GM21529 (cell line): ENCODE measurements at regions not wholly inside any gene's neighbourhood (a gene's known extent, or its start where the extent isn't known, plus 50 kb on each side); places are given as distances from the start of the nearest gene placed in this dataset.
"Not testable (repeated sequence)": the region's sequence is repeated elsewhere in the genome, so short reads cannot be mapped to it uniquely, and the experiment has no call there.

Source experiments
- ATAC-seq: cut with Tn5 transposase; IDR thresholded peaks from one replicate; pipeline ENCODE4 v1.9.1; 2021; ENCODE audit not compliant: unreplicated experiment

- ATAC-seq = no peak
Observed at GRCh38 chr6:68077661-68078060, 557.4 kb upstream of the ADGRB3 start.

DNA sequence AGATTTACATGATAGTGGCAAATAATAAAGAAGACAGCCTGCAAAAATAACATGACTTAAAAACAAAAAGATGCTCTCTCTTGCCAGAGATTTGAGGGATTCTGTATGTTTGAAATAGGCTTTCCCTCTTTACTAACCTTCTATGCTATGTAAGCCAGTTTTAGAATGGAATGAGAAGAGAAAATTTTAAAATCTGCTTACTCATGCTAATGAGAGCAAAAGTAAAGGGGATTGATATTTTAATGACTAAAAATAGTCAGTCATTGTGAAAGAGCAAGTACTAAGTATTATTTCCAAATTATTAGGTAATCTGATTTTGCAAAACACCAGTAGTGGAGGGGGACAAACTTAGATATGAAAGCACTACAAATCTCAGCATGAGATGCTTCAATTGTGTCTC, 563.3 kb upstream of the ADGRB3 start:
- ATAC-seq = no peak

GRCh38 chr6:68069921-68070710, 565.0 kb upstream of the ADGRB3 start:
- no peak for ATAC-seq

DNA sequence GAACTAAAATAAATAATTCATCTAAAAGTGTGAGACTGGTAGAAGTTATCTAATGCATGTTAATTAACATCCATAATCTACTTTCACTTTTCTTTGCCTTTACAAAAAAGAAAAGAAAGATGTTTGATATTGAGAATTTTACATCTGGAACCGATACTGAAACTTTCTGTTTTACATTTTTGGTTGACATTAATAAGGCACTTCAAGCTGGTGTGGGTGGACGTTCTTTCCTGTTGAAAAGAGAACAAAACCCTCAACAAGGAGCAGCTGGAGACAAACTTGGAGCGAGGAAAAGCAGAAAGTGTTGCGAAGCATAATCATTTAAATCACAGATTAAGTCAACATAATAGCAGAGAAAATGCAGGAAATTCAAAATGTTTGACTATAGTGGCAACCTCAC, 575.2 kb upstream of the ADGRB3 start:
- no peak for ATAC-seq

DNA sequence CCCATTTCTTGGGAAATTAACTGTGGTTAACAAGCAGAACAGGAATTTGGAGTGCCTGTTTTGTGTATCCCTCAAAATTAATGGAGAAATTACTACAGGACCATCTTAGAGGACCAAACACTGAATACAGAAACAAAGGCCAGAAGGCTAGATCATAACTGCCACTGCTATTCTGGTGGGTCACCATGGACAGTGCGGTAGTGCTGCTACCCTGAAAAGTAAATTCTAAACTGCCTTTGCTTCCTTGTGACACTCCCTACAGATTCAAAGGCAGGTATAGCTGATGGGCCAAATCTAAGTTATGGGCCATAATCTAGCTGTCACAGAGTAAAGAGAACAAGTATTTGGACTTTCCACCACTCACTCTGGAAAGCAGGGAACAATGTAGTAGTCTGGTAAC, 575.8 kb upstream of the ADGRB3 start:
- no peak for ATAC-seq

DNA sequence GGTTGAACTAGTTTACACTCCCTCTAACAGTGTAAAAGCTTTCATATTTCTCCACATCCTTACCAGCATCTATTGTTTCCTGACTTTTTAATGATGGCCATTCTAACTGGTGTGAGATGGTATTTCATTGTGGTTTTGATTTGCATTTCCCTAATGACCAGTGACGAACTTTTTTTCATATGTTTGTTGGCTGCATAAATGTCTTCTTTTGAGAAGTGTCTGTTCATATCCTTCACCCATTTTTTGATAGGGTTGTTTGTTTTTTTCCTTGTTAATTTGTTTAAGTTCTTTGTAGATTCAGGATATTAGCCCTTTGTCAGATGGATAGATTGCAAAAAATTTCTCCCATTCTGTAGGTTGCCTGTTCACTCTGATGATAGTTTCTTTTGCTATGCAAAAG, 578.5 kb upstream of the ADGRB3 start:
- ATAC-seq = not testable (repeated sequence)

DNA sequence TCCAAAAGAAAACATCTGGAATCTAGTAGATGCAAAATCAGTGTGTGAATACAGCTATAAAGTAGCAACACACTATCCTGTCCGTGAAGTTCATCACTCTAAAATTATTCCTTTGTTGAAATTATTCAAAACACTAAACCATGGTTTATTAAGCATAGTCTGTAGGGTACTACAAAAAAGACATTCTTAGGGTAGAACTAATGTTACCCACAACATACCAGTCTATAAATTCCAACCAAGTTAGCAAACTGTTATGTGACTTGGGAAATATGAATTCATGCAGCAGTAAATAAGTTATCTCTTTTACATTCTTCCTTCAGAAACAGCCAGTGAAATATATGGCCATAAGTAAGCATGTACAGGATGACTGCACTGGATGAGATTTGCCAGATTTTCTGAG, 580.3 kb upstream of the ADGRB3 start:
- no peak for ATAC-seq

DNA sequence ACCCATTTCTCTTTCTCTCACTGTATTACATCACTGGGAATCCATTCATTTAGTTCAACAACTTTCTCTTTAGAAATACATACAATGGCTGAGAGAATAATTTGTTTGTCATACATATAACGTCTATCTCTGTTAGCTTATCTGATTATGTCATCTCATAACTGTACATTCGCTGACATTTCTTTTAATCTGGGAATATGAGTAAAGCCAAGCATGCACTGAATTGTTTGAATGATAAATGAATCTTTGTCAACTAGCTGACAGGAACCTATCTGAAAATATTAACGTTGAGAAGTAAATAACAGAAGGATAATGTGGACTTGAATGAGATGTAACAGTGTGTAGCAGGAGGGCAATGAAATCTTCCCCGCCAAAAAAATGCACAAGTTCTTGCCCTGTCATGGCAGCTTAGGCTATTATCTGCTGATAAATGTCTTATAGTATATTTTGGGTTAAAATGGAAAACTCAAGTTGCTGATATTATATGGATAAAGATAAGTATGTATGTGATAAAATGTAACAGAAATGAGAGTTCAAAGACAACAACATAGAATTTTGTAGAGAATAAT, 581.2 kb upstream of the ADGRB3 start:
- ATAC-seq = no peak

DNA sequence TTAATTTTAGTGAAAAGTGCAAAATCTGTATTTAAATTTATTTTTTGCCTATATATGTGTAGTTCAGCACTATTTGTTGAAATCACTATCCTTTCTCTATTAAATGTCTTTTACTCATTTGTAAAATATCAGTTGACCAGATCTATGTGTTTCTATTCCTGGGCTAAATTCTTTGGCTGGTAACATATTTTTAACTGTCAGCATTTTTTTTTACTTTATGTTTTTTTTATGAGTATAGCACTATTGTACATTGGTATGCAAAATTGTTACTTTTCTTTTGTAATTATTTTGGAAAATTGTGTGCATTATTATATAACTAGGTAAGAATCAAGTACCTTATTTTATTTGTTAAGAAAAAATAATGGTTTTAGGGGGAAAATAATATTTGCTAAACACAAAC, 582.8 kb upstream of the ADGRB3 start:
- ATAC-seq = no peak

- ATAC-seq = no peak
Observed at GRCh38 chr6:68049562-68049961, 585.5 kb upstream of the ADGRB3 start.

DNA sequence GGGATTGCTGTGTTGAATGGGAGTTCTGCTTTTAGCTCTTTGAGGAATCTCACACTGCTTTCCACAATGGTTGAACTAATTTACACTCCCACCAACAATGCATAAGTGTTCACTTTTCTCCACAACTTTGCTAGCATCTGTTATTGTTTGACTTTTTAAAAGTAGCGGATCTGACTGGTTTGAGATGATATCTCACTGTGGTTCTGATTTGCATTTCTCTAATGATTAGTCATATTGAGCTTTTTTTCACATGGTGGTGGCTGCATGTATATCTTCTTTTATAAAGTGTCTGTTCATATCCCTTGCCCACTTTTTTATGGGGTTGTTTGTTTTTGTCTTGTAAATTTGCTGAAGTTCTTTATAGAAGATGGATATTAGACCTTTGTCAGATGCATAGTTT, 588.3 kb upstream of the ADGRB3 start:
- no peak for ATAC-seq

- ATAC-seq = no peak
Observed at GRCh38 chr6:68046302-68046701, 588.8 kb upstream of the ADGRB3 start.

GRCh38 chr6:68045193-68045592, 589.9 kb upstream of the ADGRB3 start:
- ATAC-seq = no peak

DNA sequence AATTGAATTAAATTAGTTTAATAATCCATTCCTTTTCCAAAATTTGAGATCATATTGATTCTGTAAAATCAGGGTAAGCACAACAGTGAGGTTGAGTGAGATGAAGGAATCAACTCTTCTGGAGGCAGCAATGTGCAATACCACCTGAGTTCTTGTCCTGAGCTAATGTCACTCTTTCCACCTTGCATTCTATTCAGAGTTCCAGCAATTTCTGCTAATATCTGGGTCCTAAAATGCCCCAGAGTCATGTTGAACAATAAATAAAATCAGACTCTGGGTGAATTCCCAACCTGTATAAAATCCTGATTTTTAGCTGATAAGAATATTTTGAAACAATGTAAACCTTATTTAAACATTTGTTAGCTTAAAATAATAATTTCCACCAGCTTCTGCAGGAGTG, 590.8 kb upstream of the ADGRB3 start:
- ATAC-seq = no peak

- ATAC-seq = no peak
Observed at GRCh38 chr6:68043122-68043398, 592.0 kb upstream of the ADGRB3 start.

DNA sequence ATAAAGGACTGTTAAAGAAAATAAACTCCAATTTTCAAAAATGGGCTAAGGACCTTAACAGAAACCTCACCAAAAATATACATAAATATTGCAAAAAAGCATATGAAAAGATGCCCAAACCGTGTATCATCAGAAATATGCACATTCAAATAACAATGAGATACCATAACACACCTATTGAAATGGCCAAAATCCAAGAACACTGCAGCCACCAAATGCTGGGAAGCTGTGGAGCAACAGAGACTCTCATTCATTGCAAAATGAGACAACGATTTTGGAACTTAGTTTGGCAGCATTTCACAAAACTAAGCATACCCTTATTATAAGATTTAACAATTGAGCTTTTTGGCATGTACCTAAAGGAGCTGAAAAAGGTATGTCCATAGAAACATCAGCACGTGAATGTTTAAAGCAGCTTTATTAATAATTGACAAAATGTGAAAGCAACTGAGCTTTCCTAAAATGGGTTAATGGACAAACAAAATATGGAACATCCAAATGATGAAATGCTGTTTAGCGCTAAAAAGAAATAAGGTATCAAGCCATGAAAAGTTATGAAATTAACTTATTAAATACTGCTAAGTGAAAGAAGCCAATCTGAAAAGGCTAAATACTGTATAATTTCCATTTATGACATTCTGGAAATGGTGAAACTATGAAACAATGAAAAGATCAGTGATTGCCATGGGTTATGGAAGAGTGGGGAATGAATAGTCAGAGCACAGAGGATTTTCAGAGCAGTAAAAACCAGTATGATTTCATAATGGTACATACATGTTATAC, 592.6 kb upstream of the ADGRB3 start:
- ATAC-seq = no peak

DNA sequence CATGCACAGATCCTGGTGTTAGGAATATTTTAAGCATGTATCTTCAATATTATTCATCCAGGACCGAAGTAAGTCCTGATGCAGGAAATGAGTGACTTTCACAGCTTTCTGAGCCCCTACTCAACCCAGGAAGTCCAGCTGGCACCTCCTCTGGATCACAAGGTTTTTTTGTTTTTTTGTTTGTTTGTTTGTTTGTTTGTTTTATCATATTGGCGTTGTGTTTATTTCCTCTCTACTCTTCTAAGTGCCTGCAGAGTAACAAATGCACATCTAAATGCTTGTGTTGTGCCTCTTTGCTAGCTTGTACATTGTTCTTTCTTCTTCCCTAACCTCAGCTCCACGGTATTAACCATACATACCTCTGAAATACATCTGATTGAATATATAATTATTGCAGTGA, 594.3 kb upstream of the ADGRB3 start:
- no peak for ATAC-seq

DNA sequence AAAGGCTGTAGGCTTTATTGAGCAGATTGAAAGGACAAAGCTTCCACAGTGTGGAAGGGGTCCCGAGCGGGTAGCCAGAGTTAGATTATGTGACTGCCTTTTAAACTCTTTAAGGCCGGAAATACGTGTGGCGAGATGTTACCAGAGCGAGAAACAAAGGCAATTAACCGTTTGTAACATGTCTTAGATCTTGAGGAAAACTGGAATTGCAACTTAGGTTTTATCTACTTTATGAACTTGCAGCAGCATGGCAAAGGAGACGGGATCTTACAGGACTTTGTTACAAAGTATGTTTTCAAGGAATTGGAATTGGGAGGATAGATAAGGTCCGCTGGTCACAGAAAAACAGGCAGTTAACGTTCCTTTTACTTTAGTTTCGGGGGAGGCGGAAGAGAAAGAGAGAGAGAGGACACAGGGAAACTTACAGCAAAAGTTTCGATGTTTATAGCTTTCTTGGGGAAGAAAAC, 594.7 kb upstream of the ADGRB3 start:
- no peak for ATAC-seq

- no peak for ATAC-seq
Observed at GRCh38 chr6:68039641-68040311, 595.3 kb upstream of the ADGRB3 start.

GRCh38 chr6:68038815-68039408, 596.2 kb upstream of the ADGRB3 start:
- no peak for ATAC-seq

- ATAC-seq = no peak
Observed at GRCh38 chr6:68032217-68032616, 602.9 kb upstream of the ADGRB3 start.
